CD4-positive, alpha-beta T cell treated with Interleukin-10 for 1 hour (primary cell): ENCODE measurements at regions not wholly inside any gene's neighbourhood (a gene's known extent, or its start where the extent isn't known, plus 50 kb on each side); places are given as distances from the start of the nearest gene placed in this dataset.

Source experiments
- DNase-seq: peaks from one replicate; pipeline ENCODE4 v3.0.0-alpha.2; 2020

- DNase-seq = no peak
Observed at GRCh38 chr10:124301736-124302135, 117.0 kb downstream of the OAT start.

GRCh38 chr10:124300735-124301134 lies 118.0 kb downstream of the OAT start:
- no peak for DNase-seq

- no peak for DNase-seq
Observed at GRCh38 chr10:124300224-124300623, 118.5 kb downstream of the OAT start.

GRCh38 chr10:124299696-124300095 lies 119.0 kb downstream of the OAT start:
- no peak for DNase-seq

- no peak for DNase-seq
Observed at GRCh38 chr10:124298891-124299290, 119.8 kb downstream of the OAT start.

- DNase-seq = no peak
Observed at GRCh38 chr10:124296813-124297788, 121.6 kb downstream of the OAT start.

GRCh38 chr10:124296121-124296812 lies 122.5 kb downstream of the OAT start:
- DNase-seq = no peak

GRCh38 chr10:124294811-124295770 lies 123.6 kb downstream of the OAT start:
- DNase-seq = no peak

- DNase-seq = no peak
Observed at GRCh38 chr10:124293616-124294449, 124.9 kb downstream of the OAT start.

- no peak for DNase-seq
Observed at GRCh38 chr10:124292911-124293615, 125.7 kb downstream of the OAT start.

GRCh38 chr10:124291001-124291701 lies 127.6 kb downstream of the OAT start:
- no peak for DNase-seq

- no peak for DNase-seq
Observed at GRCh38 chr10:124289851-124290795, 128.6 kb downstream of the OAT start.

- DNase-seq = no peak
Observed at GRCh38 chr10:124288928-124289850, 129.5 kb downstream of the OAT start.

GRCh38 chr10:124288486-124288885 lies 130.2 kb downstream of the OAT start:
- no peak for DNase-seq

- no peak for DNase-seq
Observed at GRCh38 chr10:124287791-124288190, 130.9 kb downstream of the OAT start.

GRCh38 chr10:124287071-124287685 lies 131.5 kb downstream of the OAT start:
- no peak for DNase-seq

- no peak for DNase-seq
Observed at GRCh38 chr10:124286621-124287020, 132.1 kb downstream of the OAT start.
